Peyer's patch (tissue), 4 donors: ENCODE measurements at regions not wholly inside any gene's neighbourhood (a gene's known extent, or its start where the extent isn't known, plus 50 kb on each side); places are given as distances from the start of the nearest gene placed in this dataset.

Experiments
- POLR2A ChIP-seq, 2 donors: fragments of 450-650 bp; IDR thresholded peaks; one replicate each; pipeline ENCODE4 v1.5.1; 2017; ENCODE audit warnings: antibody characterized with exemption in 2 of 2, mild to moderate bottlenecking in 2 of 2, moderate library complexity in 2 of 2
- TF ChIP-seq, protein P1 (sequence below), 6 experiments: fragments of 450-650 bp in 4 of 6; fragments of 200-600 bp in 2 of 6; sonication (generic) in 1 of 6; IDR thresholded peaks; one replicate each; pipeline ENCODE4 v1.5.1; 2017 to 2019; ENCODE audit warnings: antibody characterized with exemption in 6 of 6, mild to moderate bottlenecking in 3 of 6, moderate library complexity in 1 of 6

DNA sequence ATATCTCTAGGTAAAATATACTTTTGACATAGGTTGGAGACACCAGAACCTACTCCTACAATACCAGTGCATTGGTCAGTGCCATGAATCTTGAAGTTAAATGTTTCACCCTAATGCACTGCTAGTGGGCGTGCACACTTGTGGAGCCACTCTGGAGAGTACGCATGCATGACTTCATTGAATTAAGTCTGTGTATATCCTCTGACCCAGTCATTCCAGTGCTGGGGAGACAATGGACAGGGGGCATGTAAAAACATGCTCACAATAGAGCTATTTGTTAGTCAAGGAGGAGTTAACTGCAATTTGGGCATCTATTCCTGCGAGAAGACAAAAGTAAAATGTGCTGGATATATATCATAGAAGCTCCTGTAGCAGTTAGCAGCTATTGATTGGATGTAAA, 335.4 kb upstream of the NCAM1 start:
- TF ChIP-seq, protein P1, sequence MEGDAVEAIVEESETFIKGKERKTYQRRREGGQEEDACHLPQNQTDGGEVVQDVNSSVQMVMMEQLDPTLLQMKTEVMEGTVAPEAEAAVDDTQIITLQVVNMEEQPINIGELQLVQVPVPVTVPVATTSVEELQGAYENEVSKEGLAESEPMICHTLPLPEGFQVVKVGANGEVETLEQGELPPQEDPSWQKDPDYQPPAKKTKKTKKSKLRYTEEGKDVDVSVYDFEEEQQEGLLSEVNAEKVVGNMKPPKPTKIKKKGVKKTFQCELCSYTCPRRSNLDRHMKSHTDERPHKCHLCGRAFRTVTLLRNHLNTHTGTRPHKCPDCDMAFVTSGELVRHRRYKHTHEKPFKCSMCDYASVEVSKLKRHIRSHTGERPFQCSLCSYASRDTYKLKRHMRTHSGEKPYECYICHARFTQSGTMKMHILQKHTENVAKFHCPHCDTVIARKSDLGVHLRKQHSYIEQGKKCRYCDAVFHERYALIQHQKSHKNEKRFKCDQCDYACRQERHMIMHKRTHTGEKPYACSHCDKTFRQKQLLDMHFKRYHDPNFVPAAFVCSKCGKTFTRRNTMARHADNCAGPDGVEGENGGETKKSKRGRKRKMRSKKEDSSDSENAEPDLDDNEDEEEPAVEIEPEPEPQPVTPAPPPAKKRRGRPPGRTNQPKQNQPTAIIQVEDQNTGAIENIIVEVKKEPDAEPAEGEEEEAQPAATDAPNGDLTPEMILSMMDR (IDR thresholded peaks at IDR 0.05), result no peak
- no peak for TF ChIP-seq POLR2A (IDR thresholded peaks at IDR 0.05)
